HCT116 (cell line): ENCODE measurements at regions not wholly inside any gene's neighbourhood (a gene's known extent, or its start where the extent isn't known, plus 50 kb on each side); places are given as distances from the start of the nearest gene placed in this dataset.

Experiments used
- ATAC-seq: fragments of 200-7000 bp; cut with Tn5 transposase; 2 replicates; pipeline ENCODE4 v1.9.1; 2020; ENCODE audit warnings: mild to moderate bottlenecking, moderate library complexity
- BruUV-seq: library from RNA; stranded (reverse); fragments of 400-500 nt; replicated peaks from 2 replicates; lab custom pipeline; 2021; lab: Mats Ljungman, UMichigan
- CTCF ChIA-PET: fragments of 300-600 bp; sonication (Branson Sonifier 250); formaldehyde crosslinking; loops from one replicate; lab custom pipeline; 2021; ENCODE audit warnings: antibody characterized with exemption; lab: Charles Lee
- POLR2A ChIA-PET: fragments of 300-600, 350-600 bp; sonication (Branson Sonifier 250); formaldehyde crosslinking; loops from one replicate; lab custom pipeline; 2021; ENCODE audit warnings: antibody characterized with exemption; lab: Charles Lee
- RAD21 ChIA-PET, 2 experiments: fragments of 300-600 bp; sonication (Branson Sonifier 250); formaldehyde crosslinking; loops; one replicate each; lab custom pipeline; 2023; ENCODE audit warnings: low total read pairs in 2 of 2; ENCODE audit not compliant: uncharacterized antibody in 2 of 2, unreplicated experiment in 2 of 2, low non-redundant PET in 1 of 2; lab: Charles Lee
- DNase-seq: peaks from one replicate; pipeline ENCODE4 v3.0.0-alpha.2; 2010; ENCODE audit warnings: low read depth, low spot score
- H2AFZ ChIP-seq: fragments of 200-600 bp; shearing (Covaris generic), sonication (generic); 2 replicates; pipeline ENCODE4 v1.6.1; 2017; ENCODE audit warnings: low read depth, mixed run types, mixed read lengths, antibody characterized with exemption, low read length; ENCODE audit not compliant: poor library complexity, severe bottlenecking
- H3K27ac ChIP-seq: 2 replicates; pipeline ENCODE4 v1.5.1; 2012; ENCODE audit warnings: low read depth, low read length
- H3K27me3 ChIP-seq: fragments of 200-600 bp; sonication (generic); 2 replicates; pipeline ENCODE4 v1.6.1; 2016; ENCODE audit warnings: mixed run types, low read length, mixed read lengths; ENCODE audit not compliant: insufficient read depth
- H3K36me3 ChIP-seq, 2 experiments: fragments of 200-500 bp in 1 of 2; fragments of 200-600 bp in 1 of 2; sonication (Bioruptor generic) in 1 of 2; sonication (generic) in 1 of 2; 2 replicates each; pipeline versions ENCODE4 v1.5.1 to v1.6.1; 2014 to 2016; ENCODE audit warnings: low read length in 2 of 2, inconsistent platforms in 1 of 2, mixed read lengths in 1 of 2, mixed run types in 1 of 2; ENCODE audit not compliant: insufficient read depth in 2 of 2, control insufficient read depth in 1 of 2
- H3K4me1 ChIP-seq, 2 experiments: fragments of 200-600 bp in 1 of 2; sonication (generic) in 1 of 2; 2 replicates each; pipeline versions ENCODE4 v1.5.1 to v1.6.1; 2012 to 2017; ENCODE audit warnings: low read length in 2 of 2, inconsistent platforms in 1 of 2, mild to moderate bottlenecking in 1 of 2, mixed read lengths in 1 of 2, mixed run types in 1 of 2, moderate library complexity in 1 of 2; ENCODE audit not compliant: insufficient read depth in 2 of 2, control insufficient read depth in 1 of 2
- H3K4me2 ChIP-seq: fragments of 200-600 bp; sonication (generic); 2 replicates; pipeline ENCODE4 v1.6.1; 2017; ENCODE audit warnings: mixed run types, low read length, mixed read lengths
- H3K4me3 ChIP-seq, 2 experiments: fragments of 200-600 bp in 1 of 2; sonication (generic) in 1 of 2; replicated peaks in 1 of 2; 2 replicates each; pipeline ENCODE4 v1.5.1; 2011 to 2016; ENCODE audit warnings: low read length in 2 of 2, control low read depth in 1 of 2, low read depth in 1 of 2, mild to moderate bottlenecking in 1 of 2, mixed read lengths in 1 of 2, mixed run types in 1 of 2
- H3K79me2 ChIP-seq: fragments of 200-600 bp; sonication (generic); 2 replicates; pipeline ENCODE4 v1.6.1; 2017; ENCODE audit warnings: mild to moderate bottlenecking, mixed run types, low read length, moderate library complexity, mixed read lengths; ENCODE audit not compliant: insufficient read depth
- H3K9ac ChIP-seq: fragments of 200-600 bp; sonication (generic); 2 replicates; pipeline ENCODE4 v1.6.1; 2016; ENCODE audit warnings: low read length, mixed read lengths
- H3K9me2 ChIP-seq: fragments of 200-600 bp; sonication (generic), shearing (Covaris generic); 2 replicates; pipeline ENCODE4 v1.6.1; 2017; ENCODE audit warnings: mixed run types, mild to moderate bottlenecking, moderate library complexity; ENCODE audit not compliant: insufficient read depth
- H3K9me3 ChIP-seq, 2 experiments: fragments of 200-500 bp in 1 of 2; fragments of 200-600 bp in 1 of 2; sonication (Bioruptor generic) in 1 of 2; sonication (generic) in 1 of 2; 2 replicates each; pipeline ENCODE4 v1.6.1; 2014 to 2017; ENCODE audit warnings: low read length in 2 of 2, mixed read lengths in 2 of 2, inconsistent platforms in 1 of 2, low read depth in 1 of 2, mild to moderate bottlenecking in 1 of 2, mixed run types in 1 of 2, moderate library complexity in 1 of 2; ENCODE audit not compliant: control insufficient read depth in 1 of 2, insufficient read depth in 1 of 2
- H4K20me1 ChIP-seq: fragments of 200-600 bp; sonication (generic), shearing (Covaris generic); 2 replicates; pipeline ENCODE4 v1.6.1; 2017; ENCODE audit warnings: mixed run types, mild to moderate bottlenecking, moderate library complexity; ENCODE audit not compliant: insufficient read depth
- ATF3 ChIP-seq: IDR thresholded peaks from 2 replicates; pipeline ENCODE4 v1.6.1; 2012
- CBX3 ChIP-seq: IDR thresholded peaks from 2 replicates; pipeline ENCODE4 v1.6.1; 2012; ENCODE audit warnings: low read depth
- CEBPB ChIP-seq: IDR thresholded peaks from 2 replicates; pipeline ENCODE4 v1.6.1; 2012; ENCODE audit warnings: low read depth
- ELF1 ChIP-seq: IDR thresholded peaks from 2 replicates; pipeline ENCODE4 v1.6.1; 2012; ENCODE audit warnings: low read depth, borderline replicate concordance
- EZH2 ChIP-seq: fragments of 200-600 bp; sonication (generic); IDR thresholded peaks from 2 replicates; pipeline ENCODE4 v1.6.1; 2017; ENCODE audit warnings: antibody characterized with exemption, mixed run types
- EZH2phosphoT487 ChIP-seq: fragments of 200-600 bp; IDR thresholded peaks from 2 replicates; pipeline ENCODE4 v1.6.1; 2018; ENCODE audit warnings: antibody characterized with exemption, borderline replicate concordance
- FOSL1 ChIP-seq: IDR thresholded peaks from 2 replicates; pipeline ENCODE4 v1.6.1; 2012; ENCODE audit warnings: low read depth
- JUND ChIP-seq: IDR thresholded peaks from 2 replicates; pipeline ENCODE4 v1.6.1; 2012
- POLR2A ChIP-seq: IDR thresholded peaks from 2 replicates; pipeline ENCODE4 v1.7.0; 2011; ENCODE audit warnings: borderline replicate concordance; ENCODE audit not compliant: insufficient read depth, insufficient read length; ENCODE audit errors: extremely low read depth
- RAD21 ChIP-seq: IDR thresholded peaks from 2 replicates; pipeline ENCODE4 v1.6.1; 2012; ENCODE audit warnings: low read depth, mild to moderate bottlenecking
- REST ChIP-seq: IDR thresholded peaks from 2 replicates; pipeline ENCODE4 v1.6.1; 2012; ENCODE audit warnings: low read depth
- SIN3A ChIP-seq: IDR thresholded peaks from 2 replicates; pipeline ENCODE4 v1.6.1; 2012; ENCODE audit warnings: low read depth
- TCF7L2 ChIP-seq: IDR thresholded peaks from 2 replicates; pipeline ENCODE4 v1.7.0; 2011; ENCODE audit warnings: borderline replicate concordance, inconsistent platforms; ENCODE audit not compliant: insufficient read depth, insufficient read length; ENCODE audit errors: extremely low read depth
- YY1 ChIP-seq: IDR thresholded peaks from 2 replicates; pipeline ENCODE4 v1.6.1; 2011; ENCODE audit warnings: low read length, low read depth, moderate library complexity, mild to moderate bottlenecking; ENCODE audit not compliant: insufficient replicate concordance; ENCODE audit errors: extremely low read depth
- ZBTB33 ChIP-seq: IDR thresholded peaks from 2 replicates; pipeline ENCODE4 v1.6.1; 2011; ENCODE audit warnings: mild to moderate bottlenecking, low read length, moderate library complexity; ENCODE audit not compliant: insufficient replicate concordance; ENCODE audit errors: extremely low read depth
- intact Hi-C: fragments of 100-400 bp; cut with micrococcal nuclease; formaldehyde crosslinking; loops from 2 replicates; pipeline ENCODE4 v1.10.0; 2022
- TF ChIP-seq, protein P1 (sequence below): IDR thresholded peaks from 2 replicates; pipeline ENCODE4 v1.6.1; 2012

GRCh38 chr5:143671021-143671420 lies 140.9 kb upstream of the HMHB1 start:
- TF ChIP-seq, protein P1, sequence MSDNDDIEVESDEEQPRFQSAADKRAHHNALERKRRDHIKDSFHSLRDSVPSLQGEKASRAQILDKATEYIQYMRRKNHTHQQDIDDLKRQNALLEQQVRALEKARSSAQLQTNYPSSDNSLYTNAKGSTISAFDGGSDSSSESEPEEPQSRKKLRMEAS, result no peak
- TF ChIP-seq ATF3 (no peak), EZH2 (no peak), ELF1 (no peak), SIN3A (no peak), YY1 (no peak), JUND (no peak), CBX3 (no peak), REST (no peak), POLR2A (no peak), CEBPB (no peak), ZBTB33 (no peak), EZH2phosphoT487 (no peak), FOSL1 (no peak), RAD21 (no peak), TCF7L2 (no peak)
- RAD21 ChIA-PET, result no interaction called here
- CTCF ChIA-PET, result no interaction called here
- intact Hi-C loops, result no loop called here
- no peak overlapping the region for H3K27ac ChIP-seq
- H3K9me3 ChIP-seq, result no peaks in the 10 kb centered on the region; a peak in 1 of 4 replicates
- H3K4me3 ChIP-seq, result no peak overlapping the region
- H3K4me2 ChIP-seq, result no peak overlapping the region
- no peaks in the 10 kb centered on the region for H4K20me1 ChIP-seq
- H3K79me2 ChIP-seq, result no peaks in the 10 kb centered on the region
- H3K27me3 ChIP-seq, result no peaks in the 10 kb centered on the region
- no peaks in the 10 kb centered on the region for H3K9me2 ChIP-seq
- H2AFZ ChIP-seq, result no peak overlapping the region
- no peak for ATAC-seq
- no peaks in the 10 kb centered on the region for H3K4me1 ChIP-seq
- no TSS peak for BruUV-seq
- no peak for DNase-seq
- H3K9ac ChIP-seq, result no peak overlapping the region
- POLR2A ChIA-PET, result no interaction called here
- H3K36me3 ChIP-seq, result no peaks in the 10 kb centered on the region
